WI38 (cell line): ENCODE measurements at regions not wholly inside any gene's neighbourhood (a gene's known extent, or its start where the extent isn't known, plus 50 kb on each side); places are given as distances from the start of the nearest gene placed in this dataset.

ENCODE experiments used
- H3K4me3 ChIP-seq: 2 replicates; pipeline ENCODE4 v1.5.1; 2011; ENCODE audit warnings: low read depth, mild to moderate bottlenecking, control low read depth, low read length
- CTCF ChIP-seq: IDR thresholded peaks from 2 replicates; pipeline ENCODE4 v1.5.1; 2012; ENCODE audit warnings: low read depth, mild to moderate bottlenecking, control low read depth, low read length

- TF ChIP-seq CTCF = no peak
- H3K4me3 ChIP-seq = no peak overlapping the region
Observed at GRCh38 chr16:59295474-59295873, 561.4 kb upstream of the GOT2 start.

GRCh38 chr16:59290718-59291117 lies 556.6 kb upstream of the GOT2 start:
- no peak for TF ChIP-seq CTCF
- no peak overlapping the region for H3K4me3 ChIP-seq

GRCh38 chr16:59289151-59289550 lies 555.0 kb upstream of the GOT2 start:
- no peak for TF ChIP-seq CTCF
- H3K4me3 ChIP-seq = no peak overlapping the region

GRCh38 chr16:59274141-59274540 lies 540.0 kb upstream of the GOT2 start:
- no peak for TF ChIP-seq CTCF
- no peak overlapping the region for H3K4me3 ChIP-seq

GRCh38 chr16:59263955-59264354 lies 529.8 kb upstream of the GOT2 start:
- H3K4me3 ChIP-seq = no peak overlapping the region
- TF ChIP-seq CTCF = no peak

GRCh38 chr16:59260892-59261291 lies 526.8 kb upstream of the GOT2 start:
- no peak for TF ChIP-seq CTCF

GRCh38 chr16:59259950-59260319 lies 525.8 kb upstream of the GOT2 start:
- no peak overlapping the region for H3K4me3 ChIP-seq
- TF ChIP-seq CTCF = no peak

More at GRCh38 chr16:59260892-59261291, 526.8 kb upstream of the GOT2 start:
- no peak overlapping the region for H3K4me3 ChIP-seq
